ENCODE measurements at regions not wholly inside any gene's neighbourhood (a gene's known extent, or its start where the extent isn't known, plus 50 kb on each side); places are given as distances from the start of the nearest gene placed in this dataset.

DNA sequence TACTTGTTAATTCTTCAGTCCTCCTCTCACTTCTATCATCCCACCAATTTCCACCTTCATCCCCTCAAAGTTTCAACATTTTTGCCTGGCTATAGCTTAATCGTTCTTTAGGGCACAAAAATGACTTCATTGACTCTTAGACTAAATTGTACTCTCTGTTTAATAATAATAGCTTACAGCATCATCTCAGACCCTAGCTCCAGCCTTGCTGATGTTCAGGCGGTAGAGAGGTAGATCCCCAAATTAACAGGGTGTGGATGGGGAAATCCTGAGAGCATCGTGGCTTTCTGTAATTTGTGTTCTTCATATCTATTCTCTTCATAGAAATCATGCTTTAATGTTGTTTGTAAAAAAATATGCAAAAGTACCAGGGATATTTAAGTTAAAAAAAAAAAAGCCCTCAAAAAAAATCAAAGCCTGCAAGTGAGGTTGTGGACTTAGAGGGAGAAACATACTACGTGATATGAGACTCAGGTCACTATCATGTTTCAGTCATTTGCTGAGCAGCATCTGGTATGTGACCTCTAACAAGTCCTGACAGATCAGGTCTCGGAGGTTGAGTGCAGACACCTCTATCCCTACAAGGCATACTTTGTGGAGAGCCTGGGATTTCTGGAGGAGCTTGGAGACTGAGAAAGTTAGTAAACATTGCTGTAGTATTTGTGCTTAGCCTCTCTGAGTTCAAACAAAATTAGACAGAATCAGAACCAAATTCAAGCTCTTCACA, 1063.3 kb upstream of the CITED2 start:
- no peak overlapping the region for H3K4me3 ChIP-seq (ENCODE audit: severe bottlenecking)
- no peaks in the 10 kb centered on the region for H3K36me3 ChIP-seq (ENCODE audit: low read depth)
- ATAC-seq (ENCODE audit: low read depth) = peak; percentile 77
- DNase-seq (ENCODE audit: low spot score) = no peak
- peaks cover 16% of the 10 kb centered on the region for H3K4me1 ChIP-seq (ENCODE audit: insufficient read depth, poor library complexity, severe bottlenecking)
- no peaks in the 10 kb centered on the region for H3K27me3 ChIP-seq (ENCODE audit: insufficient read depth, poor library complexity, severe bottlenecking)
- peak overlapping the region; percentile 31 for H3K27ac ChIP-seq (ENCODE audit: poor library complexity, severe bottlenecking)
- no peaks in the 10 kb centered on the region for H3K9me3 ChIP-seq (ENCODE audit: severe bottlenecking)
- TF ChIP-seq, protein P1, sequence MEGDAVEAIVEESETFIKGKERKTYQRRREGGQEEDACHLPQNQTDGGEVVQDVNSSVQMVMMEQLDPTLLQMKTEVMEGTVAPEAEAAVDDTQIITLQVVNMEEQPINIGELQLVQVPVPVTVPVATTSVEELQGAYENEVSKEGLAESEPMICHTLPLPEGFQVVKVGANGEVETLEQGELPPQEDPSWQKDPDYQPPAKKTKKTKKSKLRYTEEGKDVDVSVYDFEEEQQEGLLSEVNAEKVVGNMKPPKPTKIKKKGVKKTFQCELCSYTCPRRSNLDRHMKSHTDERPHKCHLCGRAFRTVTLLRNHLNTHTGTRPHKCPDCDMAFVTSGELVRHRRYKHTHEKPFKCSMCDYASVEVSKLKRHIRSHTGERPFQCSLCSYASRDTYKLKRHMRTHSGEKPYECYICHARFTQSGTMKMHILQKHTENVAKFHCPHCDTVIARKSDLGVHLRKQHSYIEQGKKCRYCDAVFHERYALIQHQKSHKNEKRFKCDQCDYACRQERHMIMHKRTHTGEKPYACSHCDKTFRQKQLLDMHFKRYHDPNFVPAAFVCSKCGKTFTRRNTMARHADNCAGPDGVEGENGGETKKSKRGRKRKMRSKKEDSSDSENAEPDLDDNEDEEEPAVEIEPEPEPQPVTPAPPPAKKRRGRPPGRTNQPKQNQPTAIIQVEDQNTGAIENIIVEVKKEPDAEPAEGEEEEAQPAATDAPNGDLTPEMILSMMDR (IDR thresholded peaks at IDR 0.05; ENCODE audit: poor library complexity, severe bottlenecking) = no peak

DNA sequence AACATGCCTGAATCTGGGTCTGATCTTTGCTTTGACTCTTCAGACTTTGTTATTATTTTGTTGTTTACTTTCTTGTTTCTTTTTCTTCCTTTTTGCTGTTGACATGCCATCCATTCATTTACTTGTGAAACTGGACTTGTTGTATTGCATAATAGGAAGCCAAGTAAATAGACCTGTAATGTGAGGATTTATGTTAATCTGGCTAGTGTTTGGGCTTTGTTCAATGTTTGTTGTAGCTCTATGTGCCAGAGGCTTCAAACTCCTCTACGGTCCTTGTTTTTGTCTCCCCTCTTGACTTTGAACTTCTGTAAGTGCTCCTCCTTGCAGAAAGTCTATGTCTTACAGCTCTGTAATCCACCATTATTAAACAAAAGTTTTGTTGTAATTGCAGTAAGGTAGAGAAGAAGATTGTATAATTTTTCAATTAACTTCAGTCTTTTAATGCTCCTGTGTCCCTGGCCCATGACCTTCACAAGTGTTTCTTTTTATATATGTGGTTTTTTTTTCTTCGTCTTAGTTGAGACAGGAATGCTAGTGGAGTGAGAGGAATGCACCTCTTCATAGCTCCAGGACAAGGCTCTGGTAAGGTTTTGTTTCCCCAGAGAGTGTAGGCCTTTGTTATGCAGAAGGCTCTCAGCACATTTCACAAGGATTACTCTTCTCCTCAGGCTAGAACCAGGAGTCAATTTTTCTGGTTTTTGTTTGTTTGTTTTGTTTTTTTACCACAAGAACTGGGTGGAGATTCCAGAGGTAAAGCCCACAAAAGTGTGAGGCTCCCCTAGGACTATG, 1061.8 kb upstream of the CITED2 start:
- DNase-seq (ENCODE audit: low spot score) (no peak), ATAC-seq (ENCODE audit: low read depth) (no peak)
- H3K4me1 ChIP-seq (ENCODE audit: insufficient read depth, poor library complexity, severe bottlenecking) = peaks cover 16% of the 10 kb centered on the region
- H3K4me3 ChIP-seq (ENCODE audit: severe bottlenecking) = no peak overlapping the region
- no peaks in the 10 kb centered on the region for H3K9me3 ChIP-seq (ENCODE audit: severe bottlenecking)
- H3K36me3 ChIP-seq (ENCODE audit: low read depth) = no peaks in the 10 kb centered on the region
- TF ChIP-seq, protein P1 (IDR thresholded peaks at IDR 0.05; ENCODE audit: poor library complexity, severe bottlenecking) = no peak
- H3K27ac ChIP-seq (ENCODE audit: poor library complexity, severe bottlenecking) = no peak overlapping the region
- H3K27me3 ChIP-seq (ENCODE audit: insufficient read depth, poor library complexity, severe bottlenecking) = no peaks in the 10 kb centered on the region

DNA sequence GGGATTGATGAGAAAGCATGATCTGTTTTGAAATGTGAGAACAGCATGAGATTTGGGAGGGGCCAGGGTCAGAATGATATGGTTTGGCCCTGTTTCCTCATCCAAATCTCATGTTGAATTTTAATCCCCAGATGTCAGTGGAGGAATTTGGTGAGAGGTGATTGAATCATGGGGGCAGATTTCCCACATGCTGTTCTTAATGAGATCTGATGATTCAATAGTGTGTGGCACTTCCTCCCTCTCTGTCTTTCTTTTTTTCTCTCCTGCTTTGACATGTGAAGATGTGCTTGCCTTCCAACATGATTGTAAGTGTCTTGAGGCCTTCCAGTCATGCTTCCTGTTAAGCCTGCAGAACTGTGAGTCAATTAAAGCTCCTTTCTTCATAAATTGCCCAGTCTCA, 1060.3 kb upstream of the CITED2 start:
- H3K4me3 ChIP-seq (ENCODE audit: severe bottlenecking) = no peak overlapping the region
- peaks cover 16% of the 10 kb centered on the region for H3K4me1 ChIP-seq (ENCODE audit: insufficient read depth, poor library complexity, severe bottlenecking)
- DNase-seq (ENCODE audit: low spot score) (no peak), ATAC-seq (ENCODE audit: low read depth) (no peak)
- H3K36me3 ChIP-seq (ENCODE audit: low read depth) = no peaks in the 10 kb centered on the region
- no peak overlapping the region for H3K27ac ChIP-seq (ENCODE audit: poor library complexity, severe bottlenecking)
- no peaks in the 10 kb centered on the region for H3K27me3 ChIP-seq (ENCODE audit: insufficient read depth, poor library complexity, severe bottlenecking)
- TF ChIP-seq, protein P1 (IDR thresholded peaks at IDR 0.05; ENCODE audit: poor library complexity, severe bottlenecking) = no peak
- no peaks in the 10 kb centered on the region for H3K9me3 ChIP-seq (ENCODE audit: severe bottlenecking)

DNA sequence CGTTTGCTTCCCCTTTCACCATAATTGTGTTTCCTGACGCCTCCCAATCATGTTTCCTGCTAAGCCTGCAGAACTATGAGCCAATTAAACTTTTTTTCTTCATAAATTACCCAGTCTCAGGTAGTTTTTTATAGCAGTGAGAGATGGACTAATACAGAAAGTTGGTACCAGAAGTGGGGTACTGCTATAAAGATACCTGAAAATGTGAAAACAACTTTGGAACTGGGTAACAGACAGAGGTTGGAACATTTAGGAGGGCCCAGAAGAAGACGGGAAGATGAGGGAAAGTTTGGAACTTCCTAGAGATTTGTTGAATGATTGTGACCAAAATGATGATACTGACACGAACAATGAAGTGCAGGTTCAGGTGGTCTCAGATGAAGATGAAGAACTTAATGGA, 1058.6 kb upstream of the CITED2 start:
- Histone ChIP-seq H3K4me1 (ENCODE audit: insufficient read depth, poor library complexity, severe bottlenecking) (peaks cover 8% of the 10 kb centered on the region), H3K9me3 (ENCODE audit: severe bottlenecking) (no peaks in the 10 kb centered on the region), H3K36me3 (ENCODE audit: low read depth) (no peaks in the 10 kb centered on the region), H3K27ac (ENCODE audit: poor library complexity, severe bottlenecking) (no peak overlapping the region), H3K4me3 (ENCODE audit: severe bottlenecking) (no peak overlapping the region), H3K27me3 (ENCODE audit: insufficient read depth, poor library complexity, severe bottlenecking) (no peaks in the 10 kb centered on the region)
- DNase-seq (ENCODE audit: low spot score) (no peak), ATAC-seq (ENCODE audit: low read depth) (no peak)
- TF ChIP-seq, protein P1 (IDR thresholded peaks at IDR 0.05; ENCODE audit: poor library complexity, severe bottlenecking) = no peak

DNA sequence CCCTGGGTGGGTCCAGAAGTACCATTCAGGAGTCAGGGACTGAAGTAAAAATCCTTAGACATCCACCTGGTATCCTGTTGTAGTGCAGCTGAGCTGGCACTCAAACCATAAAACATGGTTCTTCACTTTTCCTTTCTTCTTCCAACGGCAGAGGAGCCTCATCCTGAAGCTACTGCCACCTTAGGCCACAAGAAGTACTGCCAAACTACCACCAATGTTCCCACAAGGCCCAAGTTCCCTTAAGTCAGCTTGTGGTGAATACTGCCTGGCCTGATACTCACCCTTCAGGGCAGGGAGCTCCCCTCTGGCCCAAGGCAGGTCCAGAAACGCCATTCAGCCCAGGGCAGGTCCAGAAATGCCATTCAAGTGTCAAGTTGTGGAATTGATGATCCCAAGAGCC, 1053.4 kb upstream of the CITED2 start:
- ATAC-seq (ENCODE audit: low read depth) = no peak

More for the DNA sequence above, 1053.4 kb upstream of the CITED2 start:
- H3K9me3 ChIP-seq (ENCODE audit: severe bottlenecking) = no peaks in the 10 kb centered on the region
- no peaks in the 10 kb centered on the region for H3K36me3 ChIP-seq (ENCODE audit: low read depth)
- H3K27ac ChIP-seq (ENCODE audit: poor library complexity, severe bottlenecking) = no peak overlapping the region
- no peaks in the 10 kb centered on the region for H3K27me3 ChIP-seq (ENCODE audit: insufficient read depth, poor library complexity, severe bottlenecking)
- no peaks in the 10 kb centered on the region for H3K4me1 ChIP-seq (ENCODE audit: insufficient read depth, poor library complexity, severe bottlenecking)
- no peak for DNase-seq (ENCODE audit: low spot score)
- H3K4me3 ChIP-seq (ENCODE audit: severe bottlenecking) = no peak overlapping the region
- TF ChIP-seq, protein P1 (IDR thresholded peaks at IDR 0.05; ENCODE audit: poor library complexity, severe bottlenecking) = no peak

Measured in RWPE2 (cell line).